Inflammatory macrophage (primary cell): ENCODE measurements at regions not wholly inside any gene's neighbourhood (a gene's known extent, or its start where the extent isn't known, plus 50 kb on each side); places are given as distances from the start of the nearest gene placed in this dataset.
A peak's percentile ranks its signal among the peaks of the same experiment; 100 is the strongest.
"Not testable (repeated sequence)": the region's sequence is repeated elsewhere in the genome, so short reads cannot be mapped to it uniquely, and the experiment has no call there.

ENCODE experiments used
- DNase-seq, 2 donors: peaks; one replicate each; pipeline ENCODE4 v3.0.0-alpha.2; 2020 to 2022

- DNase-seq, result not testable (repeated sequence)
Observed at GRCh38 chr7:142495301-142495700, 237.4 kb upstream of the PRSS58 start.

- DNase-seq, result no peak
Observed at GRCh38 chr7:142494021-142494420, 236.2 kb upstream of the PRSS58 start.

- no peak for DNase-seq
Observed at GRCh38 chr7:142488842-142489241, 231.0 kb upstream of the PRSS58 start.

GRCh38 chr7:142488036-142488633 lies 230.3 kb upstream of the PRSS58 start:
- peak; percentile 43 to 52 for DNase-seq

GRCh38 chr7:142487565-142487964 lies 229.7 kb upstream of the PRSS58 start:
- DNase-seq, result not testable (repeated sequence)

GRCh38 chr7:142487124-142487523 lies 229.3 kb upstream of the PRSS58 start:
- no peak for DNase-seq

- no peak for DNase-seq
Observed at GRCh38 chr7:142485617-142486226, 227.9 kb upstream of the PRSS58 start.

GRCh38 chr7:142483659-142484317 lies 225.9 kb upstream of the PRSS58 start:
- DNase-seq, result no peak

GRCh38 chr7:142482891-142483658 lies 225.2 kb upstream of the PRSS58 start:
- peak; percentile 47 to 62 for DNase-seq

GRCh38 chr7:142481548-142481947 lies 223.7 kb upstream of the PRSS58 start:
- no peak for DNase-seq

GRCh38 chr7:142478479-142479220 lies 220.8 kb upstream of the PRSS58 start:
- peak; percentile 69 to 73 for DNase-seq

- DNase-seq, result not testable (repeated sequence)
Observed at GRCh38 chr7:142477801-142478200, 219.9 kb upstream of the PRSS58 start.

- DNase-seq, result no peak
Observed at GRCh38 chr7:142477079-142477651, 219.3 kb upstream of the PRSS58 start.

- DNase-seq, result no peak
Observed at GRCh38 chr7:142476077-142476476, 218.2 kb upstream of the PRSS58 start.

GRCh38 chr7:142471820-142472219 lies 214.0 kb upstream of the PRSS58 start:
- DNase-seq, result no peak

- no peak for DNase-seq
Observed at GRCh38 chr7:142470544-142470830, 212.6 kb upstream of the PRSS58 start.

GRCh38 chr7:142469696-142470543 lies 212.1 kb upstream of the PRSS58 start:
- no peak for DNase-seq

GRCh38 chr7:142468871-142469665 lies 211.2 kb upstream of the PRSS58 start:
- no peak for DNase-seq

- not testable (repeated sequence) for DNase-seq
Observed at GRCh38 chr7:142467056-142467655, 209.3 kb upstream of the PRSS58 start.

GRCh38 chr7:142463401-142463850 lies 205.6 kb upstream of the PRSS58 start:
- DNase-seq, result no peak
